Fibroblast of lung (primary cell): ENCODE measurements at regions not wholly inside any gene's neighbourhood (a gene's known extent, or its start where the extent isn't known, plus 50 kb on each side); places are given as distances from the start of the nearest gene placed in this dataset.

Experiments used
- DNase-seq, 2 donors: peaks; one replicate each; pipeline versions ENCODE4 v3.0.0 to v3.0.0-alpha.2; 2010; ENCODE audit warnings: low read depth in 2 of 2
- H2AFZ ChIP-seq: 2 replicates; pipeline ENCODE4 v1.5.1; 2012; ENCODE audit warnings: low read length, control low read depth, inconsistent platforms
- H3K27ac ChIP-seq: 2 replicates; pipeline ENCODE4 v1.5.1; 2011; ENCODE audit warnings: low read length, control low read depth; ENCODE audit not compliant: insufficient read depth
- H3K27me3 ChIP-seq: 2 replicates; pipeline ENCODE4 v1.5.1; 2011; ENCODE audit warnings: mild to moderate bottlenecking, low read length; ENCODE audit not compliant: control insufficient read depth, insufficient read depth
- H3K36me3 ChIP-seq: 2 replicates; pipeline ENCODE4 v1.5.1; 2011; ENCODE audit warnings: low read length; ENCODE audit not compliant: control insufficient read depth, insufficient read depth
- H3K4me1 ChIP-seq: 2 replicates; pipeline ENCODE4 v1.5.1; 2011; ENCODE audit warnings: low read length; ENCODE audit not compliant: control insufficient read depth, insufficient read depth; ENCODE audit errors: extremely low read depth
- H3K4me2 ChIP-seq: 2 replicates; pipeline ENCODE4 v1.5.1; 2011; ENCODE audit warnings: low read length, control low read depth; ENCODE audit not compliant: insufficient read depth; ENCODE audit errors: extremely low read depth
- H3K4me3 ChIP-seq, 4 experiments: fragments of 200-600 bp in 1 of 4; sonication (generic) in 1 of 4; replicated peaks in 1 of 4; 2 replicates each; pipeline ENCODE4 v1.5.1; 2011 to 2016; ENCODE audit warnings: low read length in 4 of 4, low read depth in 3 of 4, mild to moderate bottlenecking in 3 of 4, control low read depth in 2 of 4, inconsistent platforms in 1 of 4, mixed read lengths in 1 of 4; ENCODE audit not compliant: insufficient read depth in 1 of 4; ENCODE audit errors: control extremely low read depth in 1 of 4
- H3K79me2 ChIP-seq: 2 replicates; pipeline ENCODE4 v1.5.1; 2012; ENCODE audit warnings: mild to moderate bottlenecking, low read length, inconsistent platforms; ENCODE audit not compliant: control insufficient read depth, insufficient read depth
- H3K9ac ChIP-seq: 2 replicates; pipeline ENCODE4 v1.5.1; 2011; ENCODE audit warnings: mild to moderate bottlenecking, low read length, control low read depth; ENCODE audit not compliant: insufficient read depth
- H3K9me3 ChIP-seq: 2 replicates; pipeline ENCODE4 v1.5.1; 2012; ENCODE audit warnings: low read depth, low read length; ENCODE audit not compliant: control insufficient read depth, insufficient read depth
- H4K20me1 ChIP-seq: 2 replicates; pipeline ENCODE4 v1.5.1; 2011; ENCODE audit warnings: low read length; ENCODE audit not compliant: control insufficient read depth, insufficient read depth; ENCODE audit errors: extremely low read depth
- EZH2 ChIP-seq: IDR thresholded peaks from 2 replicates; pipeline ENCODE4 v1.5.1; 2012; ENCODE audit warnings: low read length, control low read depth, mild to moderate bottlenecking; ENCODE audit errors: missing control alignments
- TF ChIP-seq, protein P1 (sequence below), 2 donors: IDR thresholded peaks in 1 of 2; conservative IDR thresholded peaks in 1 of 2; 1 replicate in 1 of 2; 2 replicates in 1 of 2; pipeline ENCODE4 v1.5.1; 2011 to 2012; ENCODE audit warnings: low read length in 2 of 2, control low read depth in 1 of 2, inconsistent platforms in 1 of 2, low read depth in 1 of 2, mild to moderate bottlenecking in 1 of 2

GRCh38 chr9:27633764-27634163 lies 60.5 kb upstream of the C9orf72 start:
- Histone ChIP-seq H3K4me2 (no peak overlapping the region), H3K27me3 (no peaks in the 10 kb centered on the region), H4K20me1 (no peaks in the 10 kb centered on the region), H3K4me1 (no peaks in the 10 kb centered on the region), H3K9ac (no peak overlapping the region), H2AFZ (no peak overlapping the region), H3K36me3 (no peaks in the 10 kb centered on the region), H3K79me2 (no peaks in the 10 kb centered on the region), H3K27ac (no peak overlapping the region), H3K9me3 (no peaks in the 10 kb centered on the region), H3K4me3 (no peak overlapping the region)
- no peak for TF ChIP-seq EZH2
- TF ChIP-seq, protein P1, sequence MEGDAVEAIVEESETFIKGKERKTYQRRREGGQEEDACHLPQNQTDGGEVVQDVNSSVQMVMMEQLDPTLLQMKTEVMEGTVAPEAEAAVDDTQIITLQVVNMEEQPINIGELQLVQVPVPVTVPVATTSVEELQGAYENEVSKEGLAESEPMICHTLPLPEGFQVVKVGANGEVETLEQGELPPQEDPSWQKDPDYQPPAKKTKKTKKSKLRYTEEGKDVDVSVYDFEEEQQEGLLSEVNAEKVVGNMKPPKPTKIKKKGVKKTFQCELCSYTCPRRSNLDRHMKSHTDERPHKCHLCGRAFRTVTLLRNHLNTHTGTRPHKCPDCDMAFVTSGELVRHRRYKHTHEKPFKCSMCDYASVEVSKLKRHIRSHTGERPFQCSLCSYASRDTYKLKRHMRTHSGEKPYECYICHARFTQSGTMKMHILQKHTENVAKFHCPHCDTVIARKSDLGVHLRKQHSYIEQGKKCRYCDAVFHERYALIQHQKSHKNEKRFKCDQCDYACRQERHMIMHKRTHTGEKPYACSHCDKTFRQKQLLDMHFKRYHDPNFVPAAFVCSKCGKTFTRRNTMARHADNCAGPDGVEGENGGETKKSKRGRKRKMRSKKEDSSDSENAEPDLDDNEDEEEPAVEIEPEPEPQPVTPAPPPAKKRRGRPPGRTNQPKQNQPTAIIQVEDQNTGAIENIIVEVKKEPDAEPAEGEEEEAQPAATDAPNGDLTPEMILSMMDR (conservative IDR thresholded peaks at IDR 0.05 in 1 of 2, IDR thresholded peaks at IDR 0.05 in 1 of 2; ENCODE audit: low read depth in 1 of 2, low read length in 2 of 2), result no peak
- no peak for DNase-seq

DNA sequence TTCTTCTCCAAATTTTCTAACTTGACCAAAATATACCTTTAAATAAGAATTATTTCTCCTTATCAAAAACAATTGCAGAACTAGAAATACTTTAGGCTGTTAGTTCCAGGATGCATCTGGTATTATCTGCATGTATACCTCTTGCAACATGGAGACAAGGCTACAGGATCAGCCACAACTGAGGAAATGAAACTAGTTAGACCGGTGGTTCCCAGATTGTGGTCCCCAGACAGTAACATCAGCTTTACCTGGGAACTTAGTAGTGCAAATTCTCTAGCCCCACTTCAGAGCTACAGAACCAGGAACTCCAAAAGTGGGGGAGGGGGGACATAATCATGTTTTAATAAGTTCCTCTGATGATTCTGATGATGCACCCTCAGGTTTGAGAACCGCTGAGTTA lies 61.6 kb upstream of the C9orf72 start:
- H4K20me1 ChIP-seq, result no peaks in the 10 kb centered on the region
- no peaks in the 10 kb centered on the region for H3K4me1 ChIP-seq
- TF ChIP-seq, protein P1 (conservative IDR thresholded peaks at IDR 0.05 in 1 of 2, IDR thresholded peaks at IDR 0.05 in 1 of 2; ENCODE audit: low read depth in 1 of 2, low read length in 2 of 2), result no peak
- no peak for TF ChIP-seq EZH2
- no peak for DNase-seq
- H2AFZ ChIP-seq, result no peak overlapping the region
- no peak overlapping the region for H3K4me2 ChIP-seq
- H3K27ac ChIP-seq, result no peak overlapping the region
- no peaks in the 10 kb centered on the region for H3K36me3 ChIP-seq
- no peak overlapping the region for H3K4me3 ChIP-seq
- no peak overlapping the region for H3K9ac ChIP-seq
- no peaks in the 10 kb centered on the region for H3K79me2 ChIP-seq
- H3K27me3 ChIP-seq, result no peaks in the 10 kb centered on the region
- no peaks in the 10 kb centered on the region for H3K9me3 ChIP-seq

DNA sequence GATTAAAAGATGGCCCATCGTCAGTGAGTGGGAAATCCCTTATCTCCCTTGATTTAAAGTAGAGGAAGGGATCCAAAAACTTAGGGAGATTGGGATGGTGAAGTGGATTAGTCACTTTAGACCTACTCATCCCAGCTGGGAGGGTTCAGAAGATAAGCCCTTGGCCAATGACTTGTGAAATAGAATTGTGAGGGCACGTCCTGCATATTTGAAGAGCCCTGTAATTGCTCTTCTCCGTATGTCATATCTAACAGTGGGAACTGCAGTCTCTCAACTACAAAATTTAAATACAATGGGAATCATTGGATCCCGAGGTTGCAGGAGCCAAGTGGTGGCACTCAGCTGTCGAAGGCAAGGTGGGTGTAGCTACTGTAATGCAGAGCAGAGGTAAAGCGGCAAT lies 65.4 kb upstream of the C9orf72 start:
- TF ChIP-seq, protein P1 (conservative IDR thresholded peaks at IDR 0.05 in 1 of 2, IDR thresholded peaks at IDR 0.05 in 1 of 2; ENCODE audit: low read depth in 1 of 2, low read length in 2 of 2), result no peak
- no peak for TF ChIP-seq EZH2
- no peak overlapping the region for H3K4me2 ChIP-seq
- no peak for DNase-seq
- no peaks in the 10 kb centered on the region for H3K36me3 ChIP-seq
- H3K27me3 ChIP-seq, result no peaks in the 10 kb centered on the region
- H4K20me1 ChIP-seq, result no peaks in the 10 kb centered on the region
- H3K9me3 ChIP-seq, result no peaks in the 10 kb centered on the region
- no peak overlapping the region for H3K4me3 ChIP-seq
- no peaks in the 10 kb centered on the region for H3K4me1 ChIP-seq
- no peak overlapping the region for H3K9ac ChIP-seq
- no peak overlapping the region for H2AFZ ChIP-seq
- no peaks in the 10 kb centered on the region for H3K79me2 ChIP-seq
- H3K27ac ChIP-seq, result no peak overlapping the region
